Mesendoderm (in vitro differentiated cells): ENCODE measurements at regions not wholly inside any gene's neighbourhood (a gene's known extent, or its start where the extent isn't known, plus 50 kb on each side); places are given as distances from the start of the nearest gene placed in this dataset.

Source experiments
- DNase-seq: peaks from one replicate; pipeline ENCODE4 v3.0.0; 2013
- H2AK5ac ChIP-seq: 2 replicates; pipeline ENCODE4 v1.6.1; 2013; ENCODE audit warnings: low read length, inconsistent platforms
- H2BK120ac ChIP-seq: 2 replicates; pipeline ENCODE4 v1.6.1; 2013; ENCODE audit warnings: low read depth, mild to moderate bottlenecking, low read length, moderate library complexity, mixed read lengths
- H2BK15ac ChIP-seq: replicated peaks from 2 replicates; pipeline ENCODE4 v1.6.1; 2013; ENCODE audit warnings: low read depth, mild to moderate bottlenecking, moderate library complexity
- H2BK5ac ChIP-seq: 2 replicates; pipeline ENCODE4 v1.6.1; 2013; ENCODE audit warnings: low read length, inconsistent platforms
- H3K18ac ChIP-seq: 2 replicates; pipeline ENCODE4 v1.6.1; 2013; ENCODE audit warnings: mild to moderate bottlenecking, low read length, mixed read lengths
- H3K23ac ChIP-seq: one replicate; pipeline ENCODE4 v1.6.1; 2013; ENCODE audit warnings: low read length
- H3K27ac ChIP-seq: 2 replicates; pipeline ENCODE4 v1.5.1; 2013; ENCODE audit warnings: low read depth, mild to moderate bottlenecking, inconsistent platforms, low read length, moderate library complexity
- H3K27me3 ChIP-seq: 2 replicates; pipeline ENCODE4 v1.6.1; 2013; ENCODE audit warnings: low read length, control low read depth, mild to moderate bottlenecking, inconsistent platforms; ENCODE audit not compliant: insufficient read depth, poor library complexity
- H3K36me3 ChIP-seq: 2 replicates; pipeline ENCODE4 v1.6.1; 2013; ENCODE audit warnings: low read length, inconsistent platforms; ENCODE audit not compliant: control insufficient read depth, insufficient read depth
- H3K4ac ChIP-seq: one replicate; pipeline ENCODE4 v1.6.1; 2013; ENCODE audit warnings: low read depth, mild to moderate bottlenecking, low read length, moderate library complexity
- H3K4me1 ChIP-seq: 2 replicates; pipeline ENCODE4 v1.6.1; 2013; ENCODE audit warnings: low read depth, low read length, inconsistent platforms; ENCODE audit not compliant: control insufficient read depth
- H3K4me2 ChIP-seq: 2 replicates; pipeline ENCODE4 v1.6.1; 2013; ENCODE audit warnings: low read length
- H3K4me3 ChIP-seq: 2 replicates; pipeline ENCODE4 v1.5.1; 2013; ENCODE audit warnings: mild to moderate bottlenecking, low read length
- H3K56ac ChIP-seq: one replicate; pipeline ENCODE4 v1.6.1; 2013; ENCODE audit warnings: low read length
- H3K79me1 ChIP-seq: 2 replicates; pipeline ENCODE4 v1.6.1; 2013; ENCODE audit warnings: low read length, inconsistent platforms
- H3K79me2 ChIP-seq: 2 replicates; pipeline ENCODE4 v1.6.1; 2013; ENCODE audit warnings: mild to moderate bottlenecking, low read length; ENCODE audit not compliant: control insufficient read depth, insufficient read depth
- H3K9ac ChIP-seq: 2 replicates; pipeline ENCODE4 v1.6.1; 2013; ENCODE audit warnings: low read length, inconsistent platforms
- H4K5ac ChIP-seq: one replicate; pipeline ENCODE4 v1.6.1; 2013; ENCODE audit warnings: low read length
- H4K8ac ChIP-seq: one replicate; pipeline ENCODE4 v1.6.1; 2013; ENCODE audit warnings: low read depth, mild to moderate bottlenecking, control low read depth, low read length, moderate library complexity
- WGBS: extraction: QIAGEN DNeasy Blood & Tissue Kit; methylation state at CpG from one replicate; pipeline ENCODE4 v1.1.7; 2013; ENCODE audit warnings: low lambda C conversion rate, missing lambda C conversion rate; ENCODE audit not compliant: insufficient coverage; ENCODE audit errors: extremely low coverage; 5-methylcytosine and 5-hydroxymethylcytosine counted together

- DNase-seq: peak; percentile 44
- H4K5ac ChIP-seq: peak overlapping the region; percentile 75
- no peak overlapping the region for H2BK15ac ChIP-seq
- H3K27me3 ChIP-seq: no peaks in the 10 kb centered on the region
- H3K27ac ChIP-seq: no peak overlapping the region
- no peaks in the 10 kb centered on the region for H3K36me3 ChIP-seq
- H3K9ac ChIP-seq: no peak overlapping the region
- no peak overlapping the region for H3K4ac ChIP-seq
- no CpG with 5 or more reads among the region's 4 CpGs for WGBS
- no peaks in the 10 kb centered on the region for H3K79me1 ChIP-seq
- no peak overlapping the region for H3K4me3 ChIP-seq
- H2BK120ac ChIP-seq: no peak overlapping the region
- H3K4me2 ChIP-seq: no peak overlapping the region
- H3K18ac ChIP-seq: no peak overlapping the region
- H3K79me2 ChIP-seq: no peaks in the 10 kb centered on the region
- no peak overlapping the region for H4K8ac ChIP-seq
- H2AK5ac ChIP-seq: no peak overlapping the region
- H3K23ac ChIP-seq: no peak overlapping the region
- H3K56ac ChIP-seq: no peak overlapping the region
- no peak overlapping the region for H2BK5ac ChIP-seq
- H3K4me1 ChIP-seq: no peaks in the 10 kb centered on the region
Observed at GRCh38 chr4:162510115-162510514, 346.3 kb upstream of the FSTL5 start.

GRCh38 chr4:162509333-162509732 is 345.5 kb upstream of the FSTL5 start:
- no peak overlapping the region for H3K18ac ChIP-seq
- no peaks in the 10 kb centered on the region for H3K79me2 ChIP-seq
- no CpG with 5 or more reads among the region's 1 CpG for WGBS
- no peak overlapping the region for H2BK15ac ChIP-seq
- H2AK5ac ChIP-seq: no peak overlapping the region
- H3K4me2 ChIP-seq: no peak overlapping the region
- H3K36me3 ChIP-seq: no peaks in the 10 kb centered on the region
- H3K27me3 ChIP-seq: no peaks in the 10 kb centered on the region
- no peak for DNase-seq
- H3K56ac ChIP-seq: no peak overlapping the region
- no peak overlapping the region for H3K4me3 ChIP-seq
- no peaks in the 10 kb centered on the region for H3K4me1 ChIP-seq
- H4K8ac ChIP-seq: no peak overlapping the region
- H3K9ac ChIP-seq: no peak overlapping the region
- no peak overlapping the region for H3K27ac ChIP-seq
- H2BK120ac ChIP-seq: no peak overlapping the region
- no peak overlapping the region for H3K23ac ChIP-seq
- no peaks in the 10 kb centered on the region for H3K79me1 ChIP-seq
- H2BK5ac ChIP-seq: no peak overlapping the region
- no peak overlapping the region for H3K4ac ChIP-seq
- no peak overlapping the region for H4K5ac ChIP-seq

- WGBS: no CpG with 5 or more reads among the region's 2 CpGs
- no peak overlapping the region for H3K9ac ChIP-seq
- DNase-seq: no peak
- no peak overlapping the region for H3K4me3 ChIP-seq
- H4K5ac ChIP-seq: no peak overlapping the region
- H3K56ac ChIP-seq: no peak overlapping the region
- no peaks in the 10 kb centered on the region for H3K36me3 ChIP-seq
- H3K27me3 ChIP-seq: no peaks in the 10 kb centered on the region
- no peaks in the 10 kb centered on the region for H3K4me1 ChIP-seq
- no peak overlapping the region for H2BK120ac ChIP-seq
- H2BK15ac ChIP-seq: no peak overlapping the region
- no peak overlapping the region for H4K8ac ChIP-seq
- H3K18ac ChIP-seq: no peak overlapping the region
- no peak overlapping the region for H2AK5ac ChIP-seq
- no peaks in the 10 kb centered on the region for H3K79me2 ChIP-seq
- H3K23ac ChIP-seq: no peak overlapping the region
- no peak overlapping the region for H3K27ac ChIP-seq
- H3K4me2 ChIP-seq: no peak overlapping the region
- no peaks in the 10 kb centered on the region for H3K79me1 ChIP-seq
- H3K4ac ChIP-seq: no peak overlapping the region
- H2BK5ac ChIP-seq: no peak overlapping the region
Observed at GRCh38 chr4:162506253-162506652, 342.5 kb upstream of the FSTL5 start.

GRCh38 chr4:162503868-162504267 is 340.1 kb upstream of the FSTL5 start:
- H3K4me2 ChIP-seq: no peak overlapping the region
- no peak overlapping the region for H3K9ac ChIP-seq
- H3K4me1 ChIP-seq: no peaks in the 10 kb centered on the region
- no peak overlapping the region for H2AK5ac ChIP-seq
- H3K79me1 ChIP-seq: no peaks in the 10 kb centered on the region
- no CpG with 5 or more reads among the region's 4 CpGs for WGBS
- no peak overlapping the region for H2BK15ac ChIP-seq
- DNase-seq: no peak
- H2BK5ac ChIP-seq: no peak overlapping the region
- H2BK120ac ChIP-seq: no peak overlapping the region
- H3K36me3 ChIP-seq: no peaks in the 10 kb centered on the region
- H4K5ac ChIP-seq: no peak overlapping the region
- H3K18ac ChIP-seq: no peak overlapping the region
- no peak overlapping the region for H3K4me3 ChIP-seq
- H3K23ac ChIP-seq: no peak overlapping the region
- H3K79me2 ChIP-seq: no peaks in the 10 kb centered on the region
- H3K4ac ChIP-seq: no peak overlapping the region
- no peaks in the 10 kb centered on the region for H3K27me3 ChIP-seq
- no peak overlapping the region for H4K8ac ChIP-seq
- H3K27ac ChIP-seq: no peak overlapping the region
- no peak overlapping the region for H3K56ac ChIP-seq

GRCh38 chr4:162502109-162502508 is 338.3 kb upstream of the FSTL5 start:
- Histone ChIP-seq H3K27ac (no peak overlapping the region), H3K79me1 (no peaks in the 10 kb centered on the region), H3K56ac (no peak overlapping the region), H3K4ac (no peak overlapping the region), H3K4me2 (no peak overlapping the region), H4K8ac (no peak overlapping the region), H2BK120ac (no peak overlapping the region), H3K4me3 (no peak overlapping the region), H3K18ac (no peak overlapping the region), H4K5ac (no peak overlapping the region), H3K9ac (no peak overlapping the region), H3K79me2 (no peaks in the 10 kb centered on the region), H3K27me3 (no peaks in the 10 kb centered on the region), H2BK15ac (no peak overlapping the region), H2AK5ac (no peak overlapping the region), H2BK5ac (no peak overlapping the region), H3K23ac (no peak overlapping the region), H3K36me3 (no peaks in the 10 kb centered on the region), H3K4me1 (no peaks in the 10 kb centered on the region)
- no peak for DNase-seq

- H4K8ac ChIP-seq: no peak overlapping the region
- no peak overlapping the region for H4K5ac ChIP-seq
- no peak overlapping the region for H3K9ac ChIP-seq
- H2BK15ac ChIP-seq: no peak overlapping the region
- no peak overlapping the region for H3K4me3 ChIP-seq
- H3K4me2 ChIP-seq: no peak overlapping the region
- H3K4me1 ChIP-seq: no peaks in the 10 kb centered on the region
- WGBS: no CpG with 5 or more reads among the region's 1 CpG
- H3K79me2 ChIP-seq: no peaks in the 10 kb centered on the region
- no peaks in the 10 kb centered on the region for H3K79me1 ChIP-seq
- peak; percentile 18 for DNase-seq
- no peak overlapping the region for H3K18ac ChIP-seq
- no peaks in the 10 kb centered on the region for H3K36me3 ChIP-seq
- no peak overlapping the region for H2BK5ac ChIP-seq
- H3K23ac ChIP-seq: no peak overlapping the region
- no peaks in the 10 kb centered on the region for H3K27me3 ChIP-seq
- no peak overlapping the region for H2BK120ac ChIP-seq
- H2AK5ac ChIP-seq: no peak overlapping the region
- no peak overlapping the region for H3K56ac ChIP-seq
- no peak overlapping the region for H3K27ac ChIP-seq
- no peak overlapping the region for H3K4ac ChIP-seq
Observed at GRCh38 chr4:162499478-162499877, 335.7 kb upstream of the FSTL5 start.
